Trophoblast cell (in vitro differentiated cells and primary cell): ENCODE measurements at regions not wholly inside any gene's neighbourhood (a gene's known extent, or its start where the extent isn't known, plus 50 kb on each side); places are given as distances from the start of the nearest gene placed in this dataset.

Experiments used
- DNase-seq, 2 donors: peaks; one replicate each; pipeline ENCODE4 v3.0.0-alpha.2; 2016
- H2AFZ ChIP-seq: 2 replicates; pipeline ENCODE4 v1.6.1; 2013; ENCODE audit warnings: low read length, moderate library complexity, mild to moderate bottlenecking; ENCODE audit not compliant: insufficient read depth, poor library complexity
- H2AK5ac ChIP-seq: 2 replicates; pipeline ENCODE4 v1.6.1; 2013; ENCODE audit warnings: mild to moderate bottlenecking, low read length
- H2BK120ac ChIP-seq: 2 replicates; pipeline ENCODE4 v1.6.1; 2013; ENCODE audit warnings: low read length, mild to moderate bottlenecking, moderate library complexity; ENCODE audit not compliant: insufficient read depth, poor library complexity
- H2BK12ac ChIP-seq: 2 replicates; pipeline ENCODE4 v1.6.1; 2013; ENCODE audit warnings: mild to moderate bottlenecking, low read length, moderate library complexity
- H2BK5ac ChIP-seq: 2 replicates; pipeline ENCODE4 v1.6.1; 2013; ENCODE audit warnings: low read length, low read depth, moderate library complexity, mild to moderate bottlenecking; ENCODE audit not compliant: poor library complexity
- H3K14ac ChIP-seq: 2 replicates; pipeline ENCODE4 v1.6.1; 2013; ENCODE audit warnings: mild to moderate bottlenecking, low read length
- H3K18ac ChIP-seq: 2 replicates; pipeline ENCODE4 v1.6.1; 2013; ENCODE audit warnings: mild to moderate bottlenecking, low read length
- H3K23ac ChIP-seq: 2 replicates; pipeline ENCODE4 v1.6.1; 2013; ENCODE audit warnings: low read length
- H3K27ac ChIP-seq: 2 replicates; pipeline ENCODE4 v1.5.1; 2013; ENCODE audit warnings: low read depth, mild to moderate bottlenecking, inconsistent platforms, low read length, moderate library complexity
- H3K27me3 ChIP-seq: 2 replicates; pipeline ENCODE4 v1.6.1; 2013; ENCODE audit warnings: inconsistent platforms, mild to moderate bottlenecking, low read length, moderate library complexity; ENCODE audit not compliant: insufficient read depth
- H3K36me3 ChIP-seq, 2 experiments: 1 replicate in 1 of 2; 2 replicates in 1 of 2; pipeline ENCODE4 v1.6.1; 2013; ENCODE audit warnings: low read length in 2 of 2, mild to moderate bottlenecking in 2 of 2, moderate library complexity in 1 of 2; ENCODE audit not compliant: insufficient read depth in 2 of 2, control insufficient read depth in 1 of 2
- H3K4ac ChIP-seq: 2 replicates; pipeline ENCODE4 v1.6.1; 2013; ENCODE audit warnings: low read depth, mild to moderate bottlenecking, low read length, moderate library complexity
- H3K4me1 ChIP-seq, 2 experiments: 1 replicate in 1 of 2; 2 replicates in 1 of 2; pipeline ENCODE4 v1.6.1; 2013; ENCODE audit warnings: low read length in 2 of 2, mild to moderate bottlenecking in 2 of 2, moderate library complexity in 1 of 2; ENCODE audit not compliant: insufficient read depth in 2 of 2, control insufficient read depth in 1 of 2
- H3K4me2 ChIP-seq: 2 replicates; pipeline ENCODE4 v1.6.1; 2013; ENCODE audit warnings: inconsistent platforms, mild to moderate bottlenecking, low read length, moderate library complexity
- H3K4me3 ChIP-seq: 2 replicates; pipeline ENCODE4 v1.5.1; 2013; ENCODE audit warnings: mild to moderate bottlenecking, low read depth, low read length, inconsistent platforms
- H3K79me1 ChIP-seq: one replicate; pipeline ENCODE4 v1.6.1; 2013; ENCODE audit warnings: low read length
- H3K79me2 ChIP-seq: 2 replicates; pipeline ENCODE4 v1.6.1; 2013; ENCODE audit warnings: low read length, mild to moderate bottlenecking; ENCODE audit not compliant: control insufficient read depth, insufficient read depth, poor library complexity
- H3K9ac ChIP-seq: 2 replicates; pipeline ENCODE4 v1.6.1; 2013; ENCODE audit warnings: mild to moderate bottlenecking, low read length
- H3K9me3 ChIP-seq: 2 replicates; pipeline ENCODE4 v1.6.1; 2013; ENCODE audit warnings: low read depth, mild to moderate bottlenecking, control low read depth, inconsistent platforms, low read length; ENCODE audit not compliant: insufficient read depth
- H4K12ac ChIP-seq: 2 replicates; pipeline ENCODE4 v1.6.1; 2013; ENCODE audit warnings: low read depth, mild to moderate bottlenecking, low read length, moderate library complexity
- H4K8ac ChIP-seq: 2 replicates; pipeline ENCODE4 v1.6.1; 2013; ENCODE audit warnings: low read depth, mild to moderate bottlenecking, low read length, moderate library complexity
- H4K91ac ChIP-seq: one replicate; pipeline ENCODE4 v1.6.1; 2013; ENCODE audit warnings: low read depth, mild to moderate bottlenecking, low read length, moderate library complexity
- WGBS: extraction: QIAGEN DNeasy Blood & Tissue Kit; methylation state at CpG from one replicate; pipeline ENCODE4 v1.1.7; 2013; ENCODE audit warnings: missing lambda C conversion rate; ENCODE audit not compliant: insufficient read length, insufficient coverage; ENCODE audit errors: extremely low coverage; 5-methylcytosine and 5-hydroxymethylcytosine counted together

GRCh38 chr21:22981819-22982218, 1983.6 kb downstream of the NCAM2 start:
- Histone ChIP-seq H2BK120ac (no peak overlapping the region), H2AFZ (no peak overlapping the region), H4K91ac (no peak overlapping the region), H3K79me2 (no peaks in the 10 kb centered on the region), H2BK5ac (no peak overlapping the region), H3K27me3 (no peaks in the 10 kb centered on the region), H2BK12ac (no peak overlapping the region), H3K4me3 (no peak overlapping the region), H3K9me3 (peaks cover 1% of the 10 kb centered on the region), H3K18ac (no peak overlapping the region), H3K23ac (no peak overlapping the region), H3K4me1 (no peaks in the 10 kb centered on the region), H4K12ac (no peak overlapping the region), H3K79me1 (no peaks in the 10 kb centered on the region), H4K8ac (no peak overlapping the region), H3K9ac (no peak overlapping the region), H3K36me3 (no peaks in the 10 kb centered on the region), H3K4ac (no peak overlapping the region), H2AK5ac (no peak overlapping the region), H3K14ac (no peak overlapping the region), H3K27ac (no peak overlapping the region), H3K4me2 (no peak overlapping the region)
- DNase-seq: no peak
- WGBS: no CpG with 5 or more reads among the region's 4 CpGs

GRCh38 chr21:22993144-22993543, 1994.9 kb downstream of the NCAM2 start:
- no peak overlapping the region for H3K14ac ChIP-seq
- no peak overlapping the region for H2BK5ac ChIP-seq
- H3K23ac ChIP-seq: no peak overlapping the region
- H3K79me2 ChIP-seq: no peaks in the 10 kb centered on the region
- no peak overlapping the region for H2AFZ ChIP-seq
- WGBS: no CpG with 5 or more reads among the region's 4 CpGs
- no peak overlapping the region for H3K9ac ChIP-seq
- no peaks in the 10 kb centered on the region for H3K9me3 ChIP-seq
- DNase-seq: no peak
- no peak overlapping the region for H3K18ac ChIP-seq
- no peaks in the 10 kb centered on the region for H3K79me1 ChIP-seq
- H3K4me2 ChIP-seq: no peak overlapping the region
- H3K4me1 ChIP-seq: no peaks in the 10 kb centered on the region
- H3K36me3 ChIP-seq: no peaks in the 10 kb centered on the region
- no peak overlapping the region for H2BK12ac ChIP-seq
- no peak overlapping the region for H3K27ac ChIP-seq
- no peak overlapping the region for H2AK5ac ChIP-seq
- H3K4ac ChIP-seq: no peak overlapping the region
- H4K12ac ChIP-seq: no peak overlapping the region
- H3K4me3 ChIP-seq: no peak overlapping the region
- H2BK120ac ChIP-seq: no peak overlapping the region
- H3K27me3 ChIP-seq: no peaks in the 10 kb centered on the region
- no peak overlapping the region for H4K91ac ChIP-seq
- H4K8ac ChIP-seq: no peak overlapping the region

- no peak overlapping the region for H2BK120ac ChIP-seq
- H3K18ac ChIP-seq: no peak overlapping the region
- WGBS: no CpG with 5 or more reads among the region's 14 CpGs
- H3K4ac ChIP-seq: no peak overlapping the region
- no peak overlapping the region for H2BK12ac ChIP-seq
- no peak overlapping the region for H4K8ac ChIP-seq
- H2BK5ac ChIP-seq: no peak overlapping the region
- H3K27me3 ChIP-seq: no peaks in the 10 kb centered on the region
- no peak overlapping the region for H4K12ac ChIP-seq
- no peaks in the 10 kb centered on the region for H3K4me1 ChIP-seq
- H2AFZ ChIP-seq: no peak overlapping the region
- H4K91ac ChIP-seq: no peak overlapping the region
- no peak overlapping the region for H3K27ac ChIP-seq
- H2AK5ac ChIP-seq: no peak overlapping the region
- no peak overlapping the region for H3K4me2 ChIP-seq
- no peaks in the 10 kb centered on the region for H3K79me2 ChIP-seq
- no peaks in the 10 kb centered on the region for H3K79me1 ChIP-seq
- no peak for DNase-seq
- no peak overlapping the region for H3K4me3 ChIP-seq
- no peak overlapping the region for H3K14ac ChIP-seq
- H3K36me3 ChIP-seq: no peaks in the 10 kb centered on the region
- no peak overlapping the region for H3K9ac ChIP-seq
- H3K9me3 ChIP-seq: no peaks in the 10 kb centered on the region
- H3K23ac ChIP-seq: no peak overlapping the region
These were observed 1995.8 kb downstream of the NCAM2 start for GRCh38 chr21:22993822-22994574.

GRCh38 chr21:23003951-23004350, 2005.7 kb downstream of the NCAM2 start:
- H2BK12ac ChIP-seq: no peak overlapping the region
- no peak overlapping the region for H2AK5ac ChIP-seq
- no peak overlapping the region for H4K91ac ChIP-seq
- WGBS: no CpG with 5 or more reads among the region's 5 CpGs
- no peak overlapping the region for H3K4me3 ChIP-seq
- H3K4ac ChIP-seq: no peak overlapping the region
- no peak overlapping the region for H3K9ac ChIP-seq
- H2AFZ ChIP-seq: no peak overlapping the region
- no peak for DNase-seq
- no peak overlapping the region for H2BK5ac ChIP-seq
- no peaks in the 10 kb centered on the region for H3K36me3 ChIP-seq
- H3K9me3 ChIP-seq: no peaks in the 10 kb centered on the region
- no peaks in the 10 kb centered on the region for H3K4me1 ChIP-seq
- H3K79me1 ChIP-seq: no peaks in the 10 kb centered on the region
- no peak overlapping the region for H3K14ac ChIP-seq
- no peak overlapping the region for H2BK120ac ChIP-seq
- no peak overlapping the region for H3K27ac ChIP-seq
- H3K27me3 ChIP-seq: no peaks in the 10 kb centered on the region
- no peak overlapping the region for H3K4me2 ChIP-seq
- H4K8ac ChIP-seq: no peak overlapping the region
- H4K12ac ChIP-seq: no peak overlapping the region
- H3K79me2 ChIP-seq: no peaks in the 10 kb centered on the region
- no peak overlapping the region for H3K23ac ChIP-seq
- H3K18ac ChIP-seq: no peak overlapping the region
